NCI-H146 treated with DMSO at 0.1 percent for 48 hours (cell line): ENCODE measurements at regions not wholly inside any gene's neighbourhood (a gene's known extent, or its start where the extent isn't known, plus 50 kb on each side); places are given as distances from the start of the nearest gene placed in this dataset.

Experiments
- DNase-seq: peaks from one replicate; lab custom pipeline; 2025; ENCODE audit not compliant: unreplicated experiment; lab: John Stamatoyannopoulos, UW

- no peak for DNase-seq
These were observed 352.1 kb downstream of the RBM43 start for GRCh38 chr2:150909613-150910012.

GRCh38 chr2:150909090-150909489, 352.6 kb downstream of the RBM43 start:
- no peak for DNase-seq

DNA sequence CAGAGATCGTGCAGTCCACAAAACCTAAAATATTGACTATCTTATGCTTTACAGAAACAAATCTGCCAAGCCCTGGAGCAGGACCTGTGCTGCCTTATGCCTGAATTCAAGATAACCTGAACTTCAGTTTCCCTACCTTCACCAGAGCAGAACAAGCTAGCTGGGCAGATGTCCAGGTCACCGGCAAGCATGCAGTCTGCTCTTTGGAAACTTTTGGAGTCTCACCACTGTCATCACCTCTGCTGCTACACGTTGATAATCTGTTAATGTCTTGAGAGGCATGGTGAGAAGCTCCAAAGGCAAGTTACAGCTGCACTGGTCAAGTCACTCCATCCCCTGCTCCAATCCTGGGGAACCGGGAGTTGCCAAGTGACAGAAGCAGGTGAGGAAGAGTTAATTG, 354.2 kb downstream of the RBM43 start:
- DNase-seq: no peak

- DNase-seq: no peak
These were observed 358.2 kb downstream of the RBM43 start for GRCh38 chr2:150903461-150903860.

DNA sequence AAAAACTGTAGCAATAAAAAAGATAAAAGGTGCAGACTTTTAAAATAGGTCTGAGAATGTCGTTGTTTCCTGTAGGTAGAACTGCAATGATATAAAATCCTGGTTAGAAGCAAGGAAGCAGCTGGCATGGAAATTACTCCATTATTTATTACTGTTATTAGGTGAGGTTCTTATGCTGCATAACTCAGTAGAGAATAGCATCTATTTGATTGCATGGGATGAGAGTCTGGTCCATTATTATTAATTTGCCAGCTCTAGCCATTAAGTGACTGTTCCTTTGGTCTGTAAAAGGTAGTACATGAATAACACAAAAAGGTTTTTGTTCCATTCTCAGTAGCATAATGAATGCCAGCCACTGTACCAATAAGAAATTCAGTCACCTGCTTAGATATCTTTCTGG, 358.6 kb downstream of the RBM43 start:
- no peak for DNase-seq

- DNase-seq: no peak
These were observed 360.8 kb downstream of the RBM43 start for GRCh38 chr2:150900913-150901312.

DNA sequence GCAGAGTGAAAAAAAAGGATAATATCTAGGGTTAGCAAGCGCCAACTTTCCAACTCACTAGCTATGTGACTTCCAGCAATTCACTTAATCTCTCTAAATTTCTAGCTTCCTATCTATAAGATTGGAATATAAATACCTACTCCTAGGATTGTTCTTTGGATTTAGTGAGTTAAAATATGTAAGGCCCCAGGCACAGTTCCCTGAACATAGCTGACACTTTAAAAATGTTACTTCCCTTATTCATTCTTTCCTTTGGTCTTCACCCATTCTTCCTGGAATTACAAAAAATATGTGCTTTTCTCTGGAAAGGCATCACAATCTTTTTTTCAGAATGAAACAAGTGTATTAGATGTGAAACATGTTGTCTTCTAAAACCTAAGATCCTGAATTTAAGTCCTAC, 365.7 kb downstream of the RBM43 start:
- no peak for DNase-seq

GRCh38 chr2:150889141-150889540, 372.5 kb downstream of the RBM43 start:
- DNase-seq: no peak

DNA sequence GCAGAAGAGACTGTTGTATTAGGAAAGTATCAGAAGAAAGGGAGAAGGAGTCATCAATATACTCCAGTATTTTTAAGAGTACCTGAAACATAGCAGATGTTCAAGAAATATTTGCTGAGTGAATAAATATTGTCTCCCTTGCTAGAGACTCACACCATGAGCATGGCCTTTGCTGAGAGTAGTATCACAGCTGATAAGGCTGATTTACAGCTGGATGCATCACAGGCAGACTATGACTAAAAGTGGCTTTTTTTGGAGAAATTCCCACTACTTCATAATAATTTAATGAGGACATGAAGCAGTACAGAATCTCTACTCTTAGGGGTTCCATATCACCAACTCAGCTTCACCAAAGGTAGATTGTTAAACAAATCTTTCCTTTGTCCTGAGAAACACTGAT, 373.3 kb downstream of the RBM43 start:
- DNase-seq: no peak

DNA sequence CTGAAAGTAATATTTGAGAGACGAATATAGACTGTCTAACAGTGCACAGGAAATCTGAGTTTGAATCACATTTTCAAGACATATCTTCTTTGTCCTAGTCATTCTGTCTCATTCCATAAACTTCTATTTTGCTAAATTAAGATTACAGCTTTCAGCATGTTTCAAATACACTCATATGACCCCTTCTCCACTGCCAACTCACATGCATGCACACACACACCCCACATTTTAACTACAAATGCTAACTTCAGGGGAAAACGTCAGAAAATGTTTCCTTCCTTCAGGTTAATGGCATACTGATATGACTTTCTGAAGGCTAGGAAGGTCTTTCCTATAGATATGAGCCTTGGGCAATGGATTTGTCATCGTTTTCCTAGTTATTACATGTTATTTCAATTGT, 373.7 kb downstream of the RBM43 start:
- DNase-seq: no peak

DNA sequence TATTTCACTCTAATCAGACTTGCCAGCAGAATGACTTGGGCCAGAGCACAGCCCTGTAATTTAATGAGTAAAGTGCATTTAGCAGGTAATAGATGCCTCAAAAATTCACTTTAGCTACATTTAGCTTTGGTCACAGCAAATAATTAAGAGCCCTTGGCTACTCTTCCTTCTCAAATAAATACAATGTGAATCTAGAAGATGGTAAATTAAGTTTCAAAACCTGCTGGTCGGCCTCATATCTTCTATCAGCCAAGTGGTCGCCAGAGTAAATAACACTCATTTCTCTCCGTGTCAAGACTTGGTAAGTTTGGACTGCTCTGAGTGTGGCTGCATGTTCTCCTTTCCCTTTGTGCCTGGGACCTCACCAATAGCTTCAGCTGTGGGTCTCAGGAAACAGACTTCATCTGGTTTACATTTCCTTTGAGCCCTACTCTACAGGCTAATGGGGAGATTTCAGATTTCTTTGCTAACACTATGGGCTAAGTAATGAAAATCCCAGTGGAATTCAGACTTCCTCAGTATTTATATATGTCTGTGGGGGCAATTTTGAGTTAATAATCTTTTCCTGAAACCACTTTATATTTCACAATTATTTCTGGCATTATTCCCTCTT, 375.8 kb downstream of the RBM43 start:
- DNase-seq: no peak

DNA sequence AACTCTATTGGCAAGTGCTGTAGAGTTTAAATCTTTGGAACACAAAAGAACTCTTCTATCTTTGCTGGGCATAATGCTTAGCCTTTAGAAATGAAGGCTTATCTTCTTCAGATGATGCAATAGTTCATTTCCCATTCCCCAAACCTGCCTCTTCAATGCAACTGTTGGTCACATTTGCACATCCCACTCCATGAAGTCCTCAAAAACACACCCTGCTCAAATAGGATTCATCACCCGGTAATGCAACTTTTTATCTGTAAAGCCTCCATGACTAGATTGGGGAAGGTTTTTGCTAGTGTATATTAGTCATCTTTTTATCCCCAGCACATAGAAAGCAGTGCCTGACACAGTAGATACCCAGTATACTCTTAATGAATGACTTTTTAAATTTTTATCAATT, 376.4 kb downstream of the RBM43 start:
- no peak for DNase-seq

GRCh38 chr2:150883613-150883895, 378.1 kb downstream of the RBM43 start:
- DNase-seq: no peak

- no peak for DNase-seq
These were observed 378.7 kb downstream of the RBM43 start for GRCh38 chr2:150882751-150883612.

DNA sequence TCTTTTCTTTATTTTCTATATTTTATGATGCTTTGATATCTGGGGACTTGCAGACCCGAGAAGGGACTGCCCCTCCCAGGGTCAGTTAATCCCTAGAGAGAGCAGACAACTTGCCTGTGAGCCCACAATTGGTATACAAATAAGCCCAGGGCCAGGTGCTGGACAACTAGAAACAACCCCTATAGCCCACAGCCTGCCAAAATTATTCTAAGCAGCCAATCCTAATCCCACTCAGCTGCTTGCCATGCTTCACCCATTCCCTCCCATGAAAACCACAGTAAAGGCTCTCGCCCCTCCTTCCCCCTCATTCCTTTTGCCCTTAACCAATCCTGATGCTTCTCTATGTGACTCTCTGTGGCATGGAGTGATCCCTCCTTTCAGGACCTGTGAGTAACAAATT, 380.7 kb downstream of the RBM43 start:
- no peak for DNase-seq

- DNase-seq: no peak
These were observed 383.3 kb downstream of the RBM43 start for GRCh38 chr2:150878356-150878755.

- DNase-seq: no peak
These were observed 385.3 kb downstream of the RBM43 start for GRCh38 chr2:150876251-150876950.

DNA sequence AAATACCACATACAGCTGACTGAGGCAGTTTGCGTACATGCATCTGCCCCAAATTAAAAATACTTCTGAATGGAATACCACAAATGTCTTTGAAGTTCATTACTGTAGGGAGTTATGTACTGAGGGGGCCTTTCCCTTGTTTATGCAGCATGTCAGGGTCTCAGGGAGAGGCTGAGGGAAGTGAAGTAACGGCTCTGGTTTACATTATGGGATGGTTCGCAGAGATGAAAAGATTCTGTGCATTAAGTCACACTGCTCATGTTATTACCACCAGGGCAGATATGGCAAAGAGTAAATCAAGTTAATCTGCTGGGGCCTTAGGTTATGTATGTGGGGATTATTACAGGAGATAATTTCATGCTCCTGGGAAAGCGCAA, 385.9 kb upstream of the RND3 start:
- no peak for DNase-seq

- DNase-seq: no peak
These were observed 385.4 kb upstream of the RND3 start for GRCh38 chr2:150872756-150873395.

DNA sequence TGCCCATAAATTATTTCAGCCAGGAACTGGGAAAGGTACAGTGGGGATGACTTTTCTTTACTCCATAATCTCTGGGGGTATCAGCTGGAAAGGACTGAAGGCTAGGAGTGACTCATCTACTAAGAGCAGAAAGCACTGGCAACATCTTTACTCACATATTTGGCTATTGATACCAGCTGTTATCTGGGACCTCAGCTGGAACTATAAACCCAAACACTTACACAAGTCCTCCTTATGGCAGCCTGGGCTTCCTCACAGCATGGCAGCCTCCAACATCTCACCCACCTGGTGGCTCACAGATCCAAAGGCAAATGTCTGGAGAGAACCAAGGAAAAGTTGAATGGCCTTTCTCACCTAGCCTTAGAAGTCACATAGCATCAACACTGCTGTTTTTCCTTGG, 379.0 kb upstream of the RND3 start:
- no peak for DNase-seq

DNA sequence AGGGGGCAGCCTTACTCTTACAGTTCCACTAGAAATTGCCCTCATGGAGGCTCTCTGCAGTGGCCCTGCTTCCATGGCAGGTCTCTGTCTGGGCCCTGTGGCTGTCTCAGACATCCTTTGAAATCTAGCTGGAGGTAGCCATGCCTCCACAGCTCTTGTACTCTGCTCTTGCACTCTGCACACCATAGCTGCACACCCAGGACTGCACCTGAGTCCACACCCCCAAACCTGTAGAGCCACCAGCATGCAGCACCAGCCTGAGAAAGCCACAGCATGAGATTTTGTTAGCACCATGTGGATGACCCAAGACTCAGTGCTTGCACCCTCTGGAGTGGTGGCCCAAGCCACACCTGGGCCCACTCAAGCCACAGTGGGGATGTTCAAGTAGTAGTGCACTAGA, 376.2 kb upstream of the RND3 start:
- DNase-seq: no peak

- no peak for DNase-seq
These were observed 372.8 kb upstream of the RND3 start for GRCh38 chr2:150860301-150860700.
